ENCODE measurements at regions not wholly inside any gene's neighbourhood (a gene's known extent, or its start where the extent isn't known, plus 50 kb on each side); places are given as distances from the start of the nearest gene placed in this dataset.

DNA sequence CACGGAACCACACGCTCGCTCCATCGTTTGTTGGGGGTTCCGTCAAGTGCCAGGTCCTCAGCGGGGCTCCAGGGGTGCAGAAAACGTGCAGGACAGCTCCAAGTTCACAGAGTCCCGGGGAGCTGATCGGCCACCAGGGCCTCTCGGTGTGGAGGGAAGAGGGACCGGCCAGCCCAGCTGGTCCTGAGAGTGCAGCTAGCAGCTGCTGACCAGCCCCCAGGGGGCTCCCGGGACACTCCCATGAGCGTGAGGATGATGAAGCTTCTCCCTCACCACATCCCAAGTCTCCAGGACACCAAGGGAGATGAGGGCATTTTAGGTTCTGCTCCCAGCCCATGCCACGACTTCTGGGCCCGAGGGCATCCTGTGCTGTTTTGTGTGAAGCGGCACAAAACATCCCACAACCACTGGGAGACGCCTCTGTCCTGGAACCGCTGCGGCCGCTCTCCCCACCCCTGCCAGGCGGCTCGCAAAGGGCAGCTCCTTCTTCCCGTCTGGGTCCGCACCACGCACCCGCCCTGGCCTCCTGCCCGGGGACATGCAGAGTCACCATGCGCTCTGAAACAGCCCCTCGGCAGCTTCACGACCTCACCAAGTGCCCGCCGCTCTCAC, 67.5 kb upstream of the IRX4 start:
- H3K4me1 ChIP-seq (ENCODE audit: low read length): no peaks in the 10 kb centered on the region
- no peak overlapping the region for H3K4me2 ChIP-seq (ENCODE audit: low read length)
- H3K27ac ChIP-seq (ENCODE audit: low read length): no peak overlapping the region
- no peaks in the 10 kb centered on the region for H3K27me3 ChIP-seq (ENCODE audit: low read depth, low read length)
- H4K20me1 ChIP-seq (ENCODE audit: insufficient read depth, low read length): no peaks in the 10 kb centered on the region
- no peak overlapping the region for H2AFZ ChIP-seq (ENCODE audit: low read depth, low read length)
- no peaks in the 10 kb centered on the region for H3K79me2 ChIP-seq (ENCODE audit: low read length)
- H3K9ac ChIP-seq (ENCODE audit: low read length): no peak overlapping the region
- TF ChIP-seq, protein P1, sequence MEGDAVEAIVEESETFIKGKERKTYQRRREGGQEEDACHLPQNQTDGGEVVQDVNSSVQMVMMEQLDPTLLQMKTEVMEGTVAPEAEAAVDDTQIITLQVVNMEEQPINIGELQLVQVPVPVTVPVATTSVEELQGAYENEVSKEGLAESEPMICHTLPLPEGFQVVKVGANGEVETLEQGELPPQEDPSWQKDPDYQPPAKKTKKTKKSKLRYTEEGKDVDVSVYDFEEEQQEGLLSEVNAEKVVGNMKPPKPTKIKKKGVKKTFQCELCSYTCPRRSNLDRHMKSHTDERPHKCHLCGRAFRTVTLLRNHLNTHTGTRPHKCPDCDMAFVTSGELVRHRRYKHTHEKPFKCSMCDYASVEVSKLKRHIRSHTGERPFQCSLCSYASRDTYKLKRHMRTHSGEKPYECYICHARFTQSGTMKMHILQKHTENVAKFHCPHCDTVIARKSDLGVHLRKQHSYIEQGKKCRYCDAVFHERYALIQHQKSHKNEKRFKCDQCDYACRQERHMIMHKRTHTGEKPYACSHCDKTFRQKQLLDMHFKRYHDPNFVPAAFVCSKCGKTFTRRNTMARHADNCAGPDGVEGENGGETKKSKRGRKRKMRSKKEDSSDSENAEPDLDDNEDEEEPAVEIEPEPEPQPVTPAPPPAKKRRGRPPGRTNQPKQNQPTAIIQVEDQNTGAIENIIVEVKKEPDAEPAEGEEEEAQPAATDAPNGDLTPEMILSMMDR (IDR thresholded peaks at IDR 0.05; ENCODE audit: low read depth, low read length): no peak
- TF ChIP-seq EZH2phosphoT487 (IDR thresholded peaks at IDR 0.05; ENCODE audit: low read depth): no peak
- no peak overlapping the region for H3K4me3 ChIP-seq (ENCODE audit: low read length)
- H3K36me3 ChIP-seq (replicated peaks; ENCODE audit: low read depth, low read length): no peaks in the 10 kb centered on the region
- H3K9me3 ChIP-seq (ENCODE audit: insufficient read depth, low read length): no peaks in the 10 kb centered on the region

DNA sequence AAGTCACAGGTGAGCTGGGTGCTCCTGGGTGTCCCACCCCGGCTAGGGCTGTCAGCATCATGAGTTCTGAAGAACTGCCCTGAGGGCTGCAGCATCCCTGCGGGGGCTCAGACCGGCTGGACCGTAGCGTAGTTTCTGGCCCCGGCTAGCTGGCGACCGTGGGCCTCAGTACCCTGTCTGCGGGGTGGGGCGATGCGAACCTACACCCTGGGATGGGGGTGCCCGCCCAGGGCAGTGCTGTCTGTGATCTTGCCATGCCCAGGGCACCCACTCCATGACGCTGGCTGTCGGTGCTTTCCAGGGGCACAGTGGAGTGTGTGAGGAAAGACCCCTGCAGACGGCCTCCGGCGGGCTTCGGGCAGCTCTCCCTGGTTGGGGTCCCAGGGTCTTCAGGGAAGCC, 66.5 kb upstream of the IRX4 start:
- Histone ChIP-seq H3K4me1 (ENCODE audit: low read length) (no peaks in the 10 kb centered on the region), H3K4me2 (ENCODE audit: low read length) (no peak overlapping the region), H3K79me2 (ENCODE audit: low read length) (no peaks in the 10 kb centered on the region), H3K27me3 (ENCODE audit: low read depth, low read length) (no peaks in the 10 kb centered on the region), H3K36me3 (replicated peaks; ENCODE audit: low read depth, low read length) (no peaks in the 10 kb centered on the region), H4K20me1 (ENCODE audit: insufficient read depth, low read length) (no peaks in the 10 kb centered on the region), H3K27ac (ENCODE audit: low read length) (no peak overlapping the region), H2AFZ (ENCODE audit: low read depth, low read length) (no peak overlapping the region), H3K9ac (ENCODE audit: low read length) (no peak overlapping the region), H3K9me3 (ENCODE audit: insufficient read depth, low read length) (no peaks in the 10 kb centered on the region), H3K4me3 (ENCODE audit: low read length) (no peak overlapping the region)
- TF ChIP-seq, protein P1 (IDR thresholded peaks at IDR 0.05; ENCODE audit: low read depth, low read length): no peak
- TF ChIP-seq EZH2phosphoT487 (IDR thresholded peaks at IDR 0.05; ENCODE audit: low read depth): no peak

DNA sequence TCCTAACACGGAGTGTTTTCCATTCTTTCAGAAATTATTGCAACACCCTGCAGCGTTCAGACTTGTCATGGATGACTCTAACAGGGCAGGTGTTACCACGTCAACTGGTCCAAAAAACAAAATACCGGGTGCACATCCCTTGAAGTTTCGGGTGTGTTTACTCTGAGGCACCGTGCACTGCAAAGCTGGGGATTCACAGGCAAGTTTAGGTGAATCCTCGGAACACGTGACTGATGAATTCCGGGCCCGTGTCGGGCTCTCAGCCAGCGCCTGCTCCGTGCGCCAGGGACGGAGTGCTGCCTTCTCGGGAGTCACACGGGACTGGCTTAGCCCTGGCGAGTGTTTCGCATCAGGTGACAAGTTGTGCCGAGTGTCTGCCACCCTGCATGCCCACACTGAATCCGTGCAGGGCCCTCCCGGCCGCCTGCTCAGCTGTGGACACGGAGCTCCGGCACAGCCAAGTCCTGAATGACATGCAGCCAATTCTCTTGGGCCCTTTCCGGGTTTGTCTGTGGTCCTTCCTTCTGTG, 66.0 kb upstream of the IRX4 start:
- TF ChIP-seq, protein P1 (IDR thresholded peaks at IDR 0.05; ENCODE audit: low read depth, low read length): no peak
- no peak for TF ChIP-seq EZH2phosphoT487 (IDR thresholded peaks at IDR 0.05; ENCODE audit: low read depth)
- no peaks in the 10 kb centered on the region for H4K20me1 ChIP-seq (ENCODE audit: insufficient read depth, low read length)

DNA sequence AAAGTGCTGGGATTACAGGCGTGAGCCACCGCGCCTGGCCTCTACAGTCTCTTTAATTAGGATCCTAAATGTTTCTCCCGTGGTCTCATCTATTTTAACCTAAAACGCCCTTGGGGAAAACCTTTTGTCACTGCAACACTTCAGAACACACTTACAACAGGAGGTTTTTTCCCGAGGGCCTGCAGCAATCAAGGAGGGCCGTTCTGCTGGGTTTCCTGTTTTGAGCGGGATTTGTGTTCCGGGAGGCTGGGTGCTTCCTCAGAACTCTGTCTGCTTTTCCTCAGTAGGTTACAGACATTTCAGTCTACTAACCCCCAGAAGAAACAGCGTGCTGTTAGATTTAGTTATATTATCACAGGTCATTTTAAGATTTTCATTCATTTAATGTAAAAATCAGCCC, 65.4 kb upstream of the IRX4 start:
- Histone ChIP-seq H3K36me3 (replicated peaks; ENCODE audit: low read depth, low read length) (no peaks in the 10 kb centered on the region), H3K79me2 (ENCODE audit: low read length) (no peaks in the 10 kb centered on the region), H3K27ac (ENCODE audit: low read length) (no peak overlapping the region), H3K4me1 (ENCODE audit: low read length) (no peaks in the 10 kb centered on the region), H3K9ac (ENCODE audit: low read length) (no peak overlapping the region), H3K27me3 (ENCODE audit: low read depth, low read length) (no peaks in the 10 kb centered on the region), H3K4me2 (ENCODE audit: low read length) (no peak overlapping the region), H2AFZ (ENCODE audit: low read depth, low read length) (no peak overlapping the region), H4K20me1 (ENCODE audit: insufficient read depth, low read length) (no peaks in the 10 kb centered on the region), H3K9me3 (ENCODE audit: insufficient read depth, low read length) (no peaks in the 10 kb centered on the region), H3K4me3 (ENCODE audit: low read length) (no peak overlapping the region)
- TF ChIP-seq, protein P1 (IDR thresholded peaks at IDR 0.05; ENCODE audit: low read depth, low read length): no peak

More for the DNA sequence above, 66.0 kb upstream of the IRX4 start:
- no peak overlapping the region for H3K27ac ChIP-seq (ENCODE audit: low read length)
- H3K79me2 ChIP-seq (ENCODE audit: low read length): no peaks in the 10 kb centered on the region
- H3K9ac ChIP-seq (ENCODE audit: low read length): no peak overlapping the region
- H3K27me3 ChIP-seq (ENCODE audit: low read depth, low read length): no peaks in the 10 kb centered on the region
- no peaks in the 10 kb centered on the region for H3K36me3 ChIP-seq (replicated peaks; ENCODE audit: low read depth, low read length)
- no peak overlapping the region for H3K4me2 ChIP-seq (ENCODE audit: low read length)
- H3K4me3 ChIP-seq (ENCODE audit: low read length): no peak overlapping the region
- no peaks in the 10 kb centered on the region for H3K9me3 ChIP-seq (ENCODE audit: insufficient read depth, low read length)
- no peak overlapping the region for H2AFZ ChIP-seq (ENCODE audit: low read depth, low read length)
- no peaks in the 10 kb centered on the region for H3K4me1 ChIP-seq (ENCODE audit: low read length)

Measured in OCI-LY3 (cell line).